HEK293 (cell line): ENCODE measurements at regions not wholly inside any gene's neighbourhood (a gene's known extent, or its start where the extent isn't known, plus 50 kb on each side); places are given as distances from the start of the nearest gene placed in this dataset.

Experiments
- CTCF ChIA-PET: fragments of 350-600 bp; formaldehyde crosslinking; extraction: SDS; loops from one replicate; lab custom pipeline; 2021; ENCODE audit warnings: antibody characterized with exemption; lab: Yijun Ruan, JAX
- POLR2A ChIA-PET: fragments of 300-600 bp; formaldehyde crosslinking; extraction: SDS; loops from one replicate; lab custom pipeline; 2020; ENCODE audit warnings: antibody characterized with exemption, inconsistent platforms; lab: Yijun Ruan, JAX
- H3K27ac ChIP-seq: fragments of 200-500 bp; sonication (Bioruptor generic); 2 replicates; pipeline ENCODE4 v1.5.1; 2014; ENCODE audit warnings: low read depth, low read length, control low read depth, inconsistent platforms; ENCODE audit errors: extremely low read depth
- H3K36me3 ChIP-seq, 2 experiments: fragments of 200-500 bp in 1 of 2; sonication (Bioruptor generic) in 1 of 2; 1 replicate in 1 of 2; 2 replicates in 1 of 2; pipeline ENCODE4 v1.5.1; 2014 to 2017; ENCODE audit warnings: inconsistent platforms in 2 of 2, low read length in 2 of 2; ENCODE audit not compliant: control insufficient read depth in 2 of 2, insufficient read depth in 1 of 2
- H3K4me1 ChIP-seq: fragments of 200-500 bp; sonication (Bioruptor generic); 2 replicates; pipeline ENCODE4 v1.5.1; 2014; ENCODE audit warnings: mild to moderate bottlenecking, low read length, inconsistent platforms; ENCODE audit not compliant: control insufficient read depth, insufficient read depth
- H3K4me3 ChIP-seq: 2 replicates; pipeline ENCODE4 v1.5.1; 2011; ENCODE audit warnings: low read depth, mild to moderate bottlenecking, control low read depth, low read length, moderate library complexity
- H3K9me3 ChIP-seq: fragments of 200-500 bp; sonication (Bioruptor generic); 2 replicates; pipeline ENCODE4 v1.5.1; 2014; ENCODE audit warnings: low read depth, low read length, inconsistent platforms; ENCODE audit not compliant: control insufficient read depth, insufficient read depth
- BCL11A ChIP-seq: fragments of 450-650 bp; formaldehyde crosslinking; IDR thresholded peaks from 2 replicates; pipeline ENCODE4 v1.5.1; 2016; ENCODE audit warnings: low read depth, missing biosample characterization, missing genetic modification characterization
- GLI4 ChIP-seq: fragments of 450-650 bp; formaldehyde crosslinking; IDR thresholded peaks from 2 replicates; pipeline ENCODE4 v1.5.1; 2016; ENCODE audit warnings: missing biosample characterization, missing genetic modification characterization
- HOXC10 ChIP-seq: sonication (generic); formaldehyde crosslinking; IDR thresholded peaks from 2 replicates; pipeline ENCODE4 v1.8.1; 2023; ENCODE audit warnings: mild to moderate bottlenecking, missing genetic modification reagents
- KLF8 ChIP-seq: fragments of 450-650 bp; formaldehyde crosslinking; IDR thresholded peaks from 2 replicates; pipeline ENCODE4 v1.5.1; 2016; ENCODE audit warnings: missing biosample characterization, missing genetic modification characterization
- PRDM10 ChIP-seq: fragments of 450-650 bp; formaldehyde crosslinking; IDR thresholded peaks from 2 replicates; pipeline ENCODE4 v1.5.1; 2016; ENCODE audit warnings: missing biosample characterization, missing genetic modification characterization
- REPIN1 ChIP-seq: fragments of 450-650 bp; formaldehyde crosslinking; IDR thresholded peaks from 2 replicates; pipeline ENCODE4 v1.5.1; 2017; ENCODE audit warnings: missing biosample characterization, missing genetic modification characterization, low read depth
- TCF7L2 ChIP-seq: IDR thresholded peaks from 2 replicates; pipeline ENCODE4 v1.6.1; 2011; ENCODE audit warnings: low read depth, mild to moderate bottlenecking, inconsistent platforms, low read length, moderate library complexity, borderline replicate concordance
- WT1 ChIP-seq: fragments of 450-650 bp; formaldehyde crosslinking; IDR thresholded peaks from 2 replicates; pipeline ENCODE4 v1.5.1; 2016; ENCODE audit warnings: missing biosample characterization, missing genetic modification characterization
- ZBTB11 ChIP-seq: fragments of 450-650 bp; formaldehyde crosslinking; conservative IDR thresholded peaks from 2 replicates; pipeline ENCODE4 v1.5.1; 2016; ENCODE audit warnings: low read depth, missing biosample characterization, missing genetic modification characterization
- ZBTB17 ChIP-seq: fragments of 450-650 bp; formaldehyde crosslinking; IDR thresholded peaks from 2 replicates; pipeline ENCODE4 v1.5.1; 2016; ENCODE audit warnings: missing biosample characterization, missing genetic modification characterization
- ZNF114 ChIP-seq: fragments of 450-650 bp; formaldehyde crosslinking; IDR thresholded peaks from 2 replicates; pipeline ENCODE4 v1.5.0; 2017; ENCODE audit warnings: missing biosample characterization, missing genetic modification characterization
- ZNF175 ChIP-seq: fragments of 450-650 bp; formaldehyde crosslinking; IDR thresholded peaks from 2 replicates; pipeline ENCODE4 v1.5.1; 2016; ENCODE audit warnings: missing biosample characterization, missing genetic modification characterization
- ZNF37A ChIP-seq: fragments of 450-650 bp; IDR thresholded peaks from 2 replicates; pipeline ENCODE4 v1.5.1; 2018; ENCODE audit warnings: missing biosample characterization, missing genetic modification characterization
- ZNF510 ChIP-seq: fragments of 450-650 bp; formaldehyde crosslinking; IDR thresholded peaks from 2 replicates; pipeline ENCODE4 v1.5.1; 2018; ENCODE audit warnings: mild to moderate bottlenecking, missing genetic modification characterization, missing biosample characterization; ENCODE audit not compliant: insufficient replicate concordance
- ZNF561 ChIP-seq: fragments of 450-650 bp; IDR thresholded peaks from 2 replicates; pipeline ENCODE4 v1.5.1; 2018; ENCODE audit warnings: missing biosample characterization, missing genetic modification characterization, borderline replicate concordance
- ZNF660 ChIP-seq: fragments of 450-650 bp; IDR thresholded peaks from 2 replicates; pipeline ENCODE4 v1.5.1; 2018; ENCODE audit warnings: missing biosample characterization, mild to moderate bottlenecking, missing genetic modification characterization
- ZNF707 ChIP-seq: fragments of 450-650 bp; formaldehyde crosslinking; IDR thresholded peaks from 2 replicates; pipeline ENCODE4 v1.5.1; 2016; ENCODE audit warnings: missing biosample characterization, missing genetic modification characterization
- ZNF785 ChIP-seq: fragments of 450-650 bp; formaldehyde crosslinking; IDR thresholded peaks from 2 replicates; pipeline ENCODE4 v1.5.1; 2016; ENCODE audit warnings: missing biosample characterization, missing genetic modification characterization
- ZSCAN18 ChIP-seq: fragments of 450-650 bp; formaldehyde crosslinking; IDR thresholded peaks from 2 replicates; pipeline ENCODE4 v1.5.1; 2016; ENCODE audit warnings: missing biosample characterization, missing genetic modification characterization

- ChIA-PET CTCF (no interaction called here), POLR2A (no interaction called here)
- Histone ChIP-seq H3K9me3 (no peaks in the 10 kb centered on the region), H3K27ac (no peak overlapping the region), H3K36me3 (no peaks in the 10 kb centered on the region), H3K4me1 (no peaks in the 10 kb centered on the region)
- TF ChIP-seq ZNF785 (tag by site-specific recombination) (no peak), ZNF37A (no peak), ZBTB11 (tag by site-specific recombination) (no peak), ZNF175 (no peak)
- TF ChIP-seq, all 188 proteins: peak for 0
- no peak overlapping the region for H3K4me3 ChIP-seq
Observed at GRCh38 chr9:110123341-110124095, 84.4 kb downstream of the C9orf152 start.

GRCh38 chr9:110124439-110124838 lies 83.5 kb downstream of the C9orf152 start:
- H3K9me3 ChIP-seq = no peaks in the 10 kb centered on the region
- H3K4me3 ChIP-seq = no peak overlapping the region
- CTCF ChIA-PET = no interaction called here
- no peaks in the 10 kb centered on the region for H3K36me3 ChIP-seq
- TF ChIP-seq ZNF561 = no peak
- TF ChIP-seq ZSCAN18 (tag by site-specific recombination) = no peak
- TF ChIP-seq ZNF660 (tag by site-specific recombination) = no peak
- TF ChIP-seq ZBTB11 (tag by site-specific recombination) = no peak
- no peak for TF ChIP-seq ZNF707 (tag by site-specific recombination)
- TF ChIP-seq ZNF510 = no peak
- TF ChIP-seq HOXC10 = no peak
- TF ChIP-seq PRDM10 (tag by site-specific recombination) = no peak
- no peak for TF ChIP-seq BCL11A (tag by site-specific recombination)
- TF ChIP-seq REPIN1 (tag by site-specific recombination) = no peak
- TF ChIP-seq ZBTB17 (tag by site-specific recombination) = no peak
- no peak for TF ChIP-seq KLF8 (tag by site-specific recombination)
- no peak for TF ChIP-seq GLI4 (tag by site-specific recombination)
- TF ChIP-seq WT1 = no peak
- no peak for TF ChIP-seq ZNF114
- no peak for TF ChIP-seq TCF7L2
- TF ChIP-seq, all 188 proteins: peak for 0
- POLR2A ChIA-PET = no interaction called here
- no peak overlapping the region for H3K27ac ChIP-seq
- no peaks in the 10 kb centered on the region for H3K4me1 ChIP-seq
